C1 segment of cervical spinal cord (tissue), 14 donors: ENCODE measurements at regions not wholly inside any gene's neighbourhood (a gene's known extent, or its start where the extent isn't known, plus 50 kb on each side); places are given as distances from the start of the nearest gene placed in this dataset.
A peak's percentile ranks its signal among the peaks of the same experiment; 100 is the strongest.

Experiments used
- DNase-seq, 14 donors: peaks; one replicate each; lab custom pipeline; 2025; lab: John Stamatoyannopoulos, UW

DNA sequence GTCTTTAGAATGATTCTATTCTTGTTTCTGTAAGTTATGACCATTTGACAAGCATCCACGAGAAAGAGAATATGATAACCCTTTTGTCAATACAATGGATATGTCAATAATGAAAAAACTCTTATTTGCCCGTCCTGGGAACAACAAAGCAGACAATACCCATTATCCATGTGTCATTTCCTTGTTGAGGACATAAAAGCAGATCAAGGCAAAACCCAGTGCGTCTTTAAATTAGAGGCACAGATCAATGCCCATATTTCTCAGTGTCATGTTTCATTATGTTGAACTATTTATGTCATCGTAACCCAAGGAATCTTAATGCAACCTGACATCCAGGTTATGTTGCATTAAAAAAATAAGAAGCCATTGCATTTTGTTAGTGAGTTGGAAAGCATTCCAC, 365.0 kb upstream of the CELF4 start:
- no peak for DNase-seq

DNA sequence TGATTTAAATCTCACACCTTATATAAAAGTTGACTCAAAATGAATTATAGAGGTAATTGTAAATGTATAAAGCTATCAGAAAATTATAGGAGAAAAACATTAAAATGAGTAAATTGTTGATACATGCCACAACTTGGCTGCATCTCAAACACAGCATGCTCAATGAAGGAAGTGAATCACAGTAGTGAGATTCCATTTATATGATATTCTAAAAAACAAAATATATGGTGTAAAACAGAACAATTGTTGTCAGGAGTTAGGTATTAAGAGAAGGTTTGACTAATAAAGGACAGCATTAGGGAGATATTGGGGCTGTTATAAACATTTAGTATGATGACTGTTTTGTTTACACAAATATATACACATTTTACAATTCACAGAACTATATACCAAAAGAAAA, 356.6 kb upstream of the CELF4 start:
- DNase-seq, result no peak

DNA sequence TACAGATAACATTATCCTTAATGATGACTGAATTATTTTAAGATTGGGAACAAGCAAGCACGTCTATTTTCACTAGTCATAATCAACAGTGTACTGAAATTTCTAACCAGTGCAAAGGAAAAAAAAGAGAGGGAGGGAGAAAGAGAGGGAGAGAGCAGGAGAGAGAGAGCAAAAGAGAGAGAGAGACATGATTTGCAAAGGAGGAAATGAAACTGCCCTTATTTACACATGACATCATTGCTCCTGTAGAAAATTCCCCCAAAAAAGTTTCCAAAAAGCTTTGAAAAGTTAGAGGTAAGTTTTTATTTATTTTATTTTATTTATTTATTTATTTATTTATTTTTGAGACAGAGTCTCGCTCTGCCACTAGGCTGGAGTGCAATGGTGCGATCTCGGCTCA, 355.3 kb upstream of the CELF4 start:
- no peak for DNase-seq

DNA sequence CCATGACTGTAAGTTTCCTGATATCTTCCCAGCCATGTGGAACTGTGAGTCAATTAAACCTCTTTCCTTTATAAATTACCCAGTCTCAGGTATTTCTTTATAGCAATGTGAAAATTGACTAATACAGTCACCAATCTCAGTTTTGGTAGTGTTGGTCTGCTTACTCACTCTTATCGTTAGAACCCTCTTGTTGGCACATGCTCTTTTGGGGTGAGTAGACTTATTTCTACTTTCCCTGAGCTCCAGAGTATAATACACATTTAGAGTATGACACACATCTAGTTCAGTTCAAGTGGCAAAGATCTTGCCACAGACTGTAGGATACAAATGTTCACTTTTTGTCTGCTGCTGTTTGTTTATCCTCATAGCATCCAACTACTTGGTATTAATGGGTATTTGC, 347.5 kb upstream of the CELF4 start:
- no peak for DNase-seq

DNA sequence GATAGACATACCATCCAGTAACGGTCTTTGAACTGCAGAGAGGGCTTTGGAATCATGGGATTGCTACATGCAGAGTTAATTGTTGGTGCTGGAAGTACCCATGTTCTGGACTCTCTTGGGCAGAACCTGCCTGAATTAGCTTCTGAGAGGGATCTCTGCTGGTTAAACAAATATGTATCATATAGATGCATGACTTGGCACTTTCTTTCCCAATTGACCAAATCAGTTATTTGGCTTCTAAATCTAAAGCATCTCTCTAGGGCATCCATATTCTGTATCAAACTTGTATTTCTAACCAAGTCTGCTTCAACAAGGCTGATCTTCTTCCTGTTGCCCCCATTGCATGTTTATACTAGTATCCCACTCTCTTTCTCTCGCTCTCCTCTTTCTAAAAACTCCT, 336.7 kb upstream of the CELF4 start:
- DNase-seq, result no peak

DNA sequence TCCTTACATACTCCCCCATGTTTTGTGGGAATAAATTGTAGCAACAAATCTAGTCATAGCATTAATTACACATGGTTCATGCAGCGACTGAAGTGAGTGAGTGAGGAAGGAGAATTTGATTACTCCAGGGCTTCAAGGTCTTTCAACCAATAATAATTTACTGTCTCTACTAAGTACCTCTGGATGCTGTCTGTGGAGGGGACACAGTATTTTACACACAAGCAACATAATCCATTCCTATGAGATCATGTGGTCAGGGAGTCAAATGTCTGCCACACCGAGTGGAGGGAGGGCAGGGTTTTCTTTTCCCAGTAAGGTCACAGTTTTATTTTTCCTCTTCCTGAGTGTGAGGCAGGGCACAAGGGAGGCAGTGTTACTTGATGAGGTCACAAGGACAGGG, 334.7 kb upstream of the CELF4 start:
- DNase-seq, result no peak

DNA sequence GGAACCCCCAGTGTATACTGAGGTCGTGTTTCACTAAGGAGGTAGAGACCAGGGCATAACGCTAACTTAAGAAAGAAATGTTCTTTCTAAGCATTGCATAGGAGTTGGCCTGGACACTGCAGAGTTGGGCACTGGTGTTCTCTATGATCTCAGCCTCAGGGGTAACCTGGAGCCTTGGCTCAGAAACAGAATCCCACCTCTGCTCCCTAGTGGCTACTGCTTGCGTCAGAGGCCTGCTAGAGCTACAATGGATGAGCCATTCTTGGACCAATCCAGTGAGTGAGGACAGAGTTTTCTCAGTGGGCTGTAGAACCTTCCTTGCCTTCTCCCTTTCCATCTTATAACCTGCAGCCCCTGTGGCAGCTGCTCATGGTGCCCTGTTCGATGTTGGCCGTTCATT, 324.4 kb upstream of the CELF4 start:
- DNase-seq, result no peak

DNA sequence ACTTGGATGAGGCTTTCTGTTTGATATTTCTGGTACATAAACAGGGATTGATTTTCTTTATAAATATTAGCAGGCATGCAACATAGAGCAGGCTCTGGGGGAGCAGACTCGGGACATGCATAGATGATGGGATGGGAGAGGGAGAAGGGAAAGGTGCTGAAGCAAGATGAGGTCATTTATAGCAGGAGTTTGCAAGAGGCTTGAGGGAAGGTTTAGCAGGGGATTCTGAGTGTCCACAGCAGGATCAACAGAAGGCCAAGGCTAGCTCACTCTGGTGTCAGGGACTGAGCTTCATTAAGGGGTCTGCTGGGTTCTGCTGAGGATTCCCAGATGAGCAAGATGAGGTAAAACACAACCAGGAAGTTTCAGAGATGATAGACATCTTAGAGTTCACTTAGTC, 309.1 kb upstream of the CELF4 start:
- no peak for DNase-seq

DNA sequence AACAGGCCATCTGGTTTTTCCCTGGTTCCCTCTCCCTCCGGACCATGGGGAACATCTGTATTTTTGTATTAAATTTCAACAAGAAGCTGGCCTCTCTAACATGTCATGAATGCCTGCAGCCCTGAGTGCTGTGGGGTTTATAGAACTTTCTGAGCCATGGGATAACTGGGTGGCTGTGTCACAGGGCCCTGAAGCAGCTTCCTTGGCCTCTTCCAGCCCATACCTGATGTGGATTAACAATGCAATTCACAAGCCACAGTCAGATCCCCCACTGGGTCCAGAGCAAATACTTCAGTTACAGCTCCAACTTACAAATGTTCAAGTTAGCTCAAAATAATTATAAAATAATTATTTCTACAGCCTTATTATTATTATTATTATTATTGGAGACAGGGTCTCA, 307.8 kb upstream of the CELF4 start:
- DNase-seq, result no peak

DNA sequence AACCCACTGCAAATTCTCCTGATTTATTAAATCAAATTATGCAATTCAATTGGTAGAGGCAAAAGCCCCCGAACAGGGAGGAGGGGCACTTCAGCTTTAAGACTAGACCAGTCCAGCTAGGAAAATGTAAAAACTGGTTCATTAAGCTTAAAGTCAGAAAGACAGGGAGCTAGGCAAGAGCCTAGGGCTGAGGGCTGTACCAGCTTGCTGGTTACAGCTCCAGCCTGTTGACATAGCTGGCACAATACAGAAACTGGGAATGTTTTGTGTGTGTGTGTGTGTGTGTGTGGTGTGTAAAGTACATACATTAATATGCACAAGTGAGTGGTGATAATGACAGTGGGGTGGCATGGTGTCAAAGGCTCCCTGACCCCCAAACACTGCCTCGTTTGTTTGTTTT, 307.0 kb upstream of the CELF4 start:
- DNase-seq, result no peak

DNA sequence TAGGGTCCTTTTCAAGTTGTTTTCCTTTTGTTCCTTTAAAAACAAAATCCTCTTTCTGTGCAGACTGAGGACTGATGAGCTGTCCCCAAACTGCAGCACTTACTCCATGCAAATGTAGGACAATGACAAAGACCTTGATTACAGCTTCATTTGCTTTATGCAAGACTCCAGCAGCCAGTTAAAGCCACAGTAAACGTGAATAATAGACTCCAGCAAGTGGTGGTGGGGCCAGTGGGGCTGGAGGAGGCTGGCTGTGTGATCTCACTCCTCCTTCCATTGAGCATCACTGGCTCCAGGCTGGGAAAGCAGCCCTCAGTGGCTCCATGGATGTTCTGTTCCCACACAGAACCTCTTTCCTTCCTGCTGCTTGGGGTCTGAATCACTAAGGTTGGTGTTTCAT, 306.0 kb upstream of the CELF4 start:
- DNase-seq, result no peak

DNA sequence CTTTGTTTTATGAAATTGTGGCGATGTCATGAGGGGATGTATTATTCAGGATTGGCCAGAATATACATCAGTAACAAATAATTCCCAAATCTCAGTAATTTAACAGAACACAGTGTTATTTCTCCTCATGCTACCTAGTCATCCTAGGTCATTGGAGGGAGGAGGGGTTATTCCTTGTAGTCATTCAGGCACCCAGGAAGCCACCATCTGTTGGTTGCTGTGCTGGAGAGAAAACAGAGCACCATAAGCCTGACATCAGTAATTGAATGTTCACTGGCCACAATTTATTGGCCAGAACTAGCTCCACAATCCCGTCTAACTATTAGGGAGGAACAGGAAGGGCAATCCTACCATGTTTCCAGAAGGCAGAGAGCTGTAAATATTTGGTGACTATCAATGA, 303.5 kb upstream of the CELF4 start:
- peak in 1 of 14 donors; percentile 80 for DNase-seq

DNA sequence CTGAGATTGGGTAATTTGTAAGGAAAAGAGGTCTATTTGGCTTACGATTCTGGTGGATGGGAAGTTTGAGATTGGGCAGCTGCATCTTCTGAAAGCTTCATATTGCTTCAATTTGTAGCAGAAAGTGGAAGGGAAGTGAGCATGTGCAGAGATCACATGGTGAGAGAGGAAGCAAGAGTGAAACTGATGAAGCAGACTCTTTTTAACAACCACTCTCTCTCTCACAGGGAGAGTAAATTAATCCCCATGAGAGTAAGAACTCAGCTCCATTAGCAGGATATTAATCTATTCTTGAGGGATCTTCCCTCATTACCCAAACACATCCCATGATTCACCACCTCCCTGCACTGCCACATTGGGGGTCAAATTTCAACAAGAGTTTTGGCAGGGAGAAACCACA, 298.5 kb upstream of the CELF4 start:
- DNase-seq, result no peak

DNA sequence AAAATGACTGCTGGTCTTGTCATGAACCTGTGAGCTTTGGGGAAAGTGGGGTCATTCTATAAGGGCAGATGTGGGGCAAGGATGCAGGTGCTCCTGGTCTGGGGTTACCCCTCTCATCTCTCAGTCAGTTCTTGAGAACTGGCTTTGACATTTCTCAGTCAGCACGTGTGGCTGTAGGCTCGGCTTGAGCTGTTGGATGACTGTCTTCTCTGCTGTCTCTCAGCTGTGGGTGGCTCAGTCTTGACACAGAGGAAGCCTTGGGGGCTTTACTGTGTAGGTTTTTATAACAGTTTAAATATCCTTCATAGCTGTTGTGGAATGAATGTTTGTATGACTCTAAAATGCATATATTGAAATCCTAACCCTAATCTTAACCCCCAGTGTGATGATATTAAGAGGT, 296.4 kb upstream of the CELF4 start:
- DNase-seq, result no peak

DNA sequence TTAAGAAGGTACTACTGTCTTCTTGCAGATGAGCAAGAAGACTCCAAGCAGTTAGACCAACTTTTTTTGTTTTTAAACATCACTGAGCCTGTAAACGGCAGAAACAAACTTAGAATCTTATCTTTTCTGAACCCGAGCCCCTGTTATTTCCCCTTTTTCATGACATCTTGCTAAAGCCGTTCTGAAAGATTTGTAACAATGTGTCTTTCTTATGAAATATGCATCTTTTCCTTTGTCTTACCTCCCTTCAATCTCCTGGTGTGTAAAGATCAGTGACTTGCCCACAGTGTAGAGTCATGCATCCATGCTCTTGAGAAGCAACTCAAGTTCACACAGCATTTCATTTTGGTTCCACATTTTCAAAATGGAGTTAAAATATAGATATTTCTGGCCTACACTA, 288.8 kb upstream of the CELF4 start:
- no peak for DNase-seq

DNA sequence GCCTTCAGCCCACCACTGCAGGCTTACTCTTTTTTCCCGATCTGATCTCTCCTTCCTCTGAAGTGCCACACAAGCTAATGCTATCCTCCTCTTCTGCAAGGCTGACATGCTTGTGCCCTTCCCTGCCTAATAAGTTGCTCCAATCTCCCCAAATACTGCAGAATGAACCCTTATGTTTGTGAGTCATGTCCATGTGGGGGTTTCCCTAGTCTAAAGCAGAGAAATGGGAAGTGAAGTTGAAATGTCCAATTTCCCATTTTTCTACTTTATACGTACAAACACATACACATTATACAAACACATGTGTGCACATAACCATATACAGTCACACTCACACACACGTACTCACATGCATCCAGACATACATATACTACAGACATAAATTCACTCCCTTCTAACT, 288.1 kb upstream of the CELF4 start:
- DNase-seq, result no peak

DNA sequence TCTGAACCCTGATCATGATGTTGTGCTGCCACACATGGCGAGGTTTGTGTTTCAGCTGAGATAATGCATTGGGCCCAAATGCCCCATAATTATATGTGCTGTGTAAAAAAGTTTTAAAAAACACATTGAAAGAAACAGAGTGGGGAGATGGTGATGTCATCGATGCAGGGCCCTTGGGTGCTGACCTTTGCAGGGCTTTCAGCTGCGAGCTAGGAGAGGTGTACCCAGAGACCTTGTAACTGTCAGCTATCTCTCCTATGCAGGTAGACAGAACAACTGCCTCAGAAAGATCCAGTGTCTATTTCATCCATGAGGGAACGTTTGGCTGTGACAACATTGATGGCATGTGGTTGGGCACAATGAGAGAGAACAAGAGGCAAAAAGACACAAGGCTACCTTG, 286.9 kb upstream of the CELF4 start:
- DNase-seq, result no peak

DNA sequence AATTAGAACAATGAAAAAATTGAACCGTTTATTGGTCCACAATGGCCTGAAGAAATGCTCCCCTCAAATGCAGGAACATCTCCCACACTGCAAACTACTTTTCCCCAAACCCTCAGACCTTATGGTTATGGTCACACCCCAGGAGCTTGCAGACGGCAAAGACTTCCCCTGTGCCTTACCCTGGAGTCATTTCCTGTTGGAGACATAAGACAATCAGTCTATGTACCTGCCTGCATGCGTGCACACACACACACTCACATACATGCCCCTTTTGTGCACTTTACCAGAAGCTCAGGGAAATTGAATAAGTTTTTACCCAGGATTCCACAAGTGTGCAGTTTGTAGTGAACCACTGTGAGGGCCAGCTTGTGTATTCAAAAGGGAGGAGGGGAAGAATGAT, 281.9 kb upstream of the CELF4 start:
- DNase-seq, result no peak

DNA sequence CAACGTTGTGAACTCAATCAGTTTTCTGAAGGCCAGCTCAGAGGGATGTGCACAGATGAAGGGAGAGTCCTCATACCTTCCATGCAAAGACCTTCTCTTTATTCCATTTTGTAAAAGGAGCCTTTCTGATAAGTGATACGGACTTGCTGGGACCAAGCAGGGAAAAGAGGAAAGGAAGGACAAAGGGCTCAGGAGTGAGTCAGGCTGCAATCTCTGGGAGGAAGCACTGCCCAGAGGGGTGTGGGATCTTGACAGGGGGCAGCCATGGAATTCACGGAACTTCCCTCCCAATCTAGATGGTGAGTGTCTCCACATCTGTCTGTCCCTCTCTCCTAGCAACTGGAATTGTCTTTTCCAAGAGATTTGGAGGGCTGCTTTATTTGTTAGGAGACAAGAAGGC, 281.4 kb upstream of the CELF4 start:
- DNase-seq, result no peak

DNA sequence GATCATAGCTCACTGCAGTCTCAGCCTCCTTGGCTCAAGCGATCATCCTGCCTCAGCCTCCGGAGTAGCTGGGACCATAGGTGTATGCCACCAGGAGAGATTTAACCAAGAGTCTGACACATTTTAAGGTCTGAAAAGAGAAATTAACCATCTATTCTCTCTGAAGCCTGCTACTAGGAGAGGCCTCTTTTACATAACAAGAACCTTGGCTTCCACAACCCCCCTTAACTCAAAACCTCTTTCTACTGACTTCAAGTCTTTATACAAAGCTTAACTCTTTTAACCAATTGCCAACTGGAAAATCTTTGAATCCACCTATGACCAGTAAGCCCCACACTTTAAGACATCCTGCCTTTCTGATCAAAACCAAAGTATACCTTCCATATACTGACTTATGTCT, 279.9 kb upstream of the CELF4 start:
- no peak for DNase-seq

DNA sequence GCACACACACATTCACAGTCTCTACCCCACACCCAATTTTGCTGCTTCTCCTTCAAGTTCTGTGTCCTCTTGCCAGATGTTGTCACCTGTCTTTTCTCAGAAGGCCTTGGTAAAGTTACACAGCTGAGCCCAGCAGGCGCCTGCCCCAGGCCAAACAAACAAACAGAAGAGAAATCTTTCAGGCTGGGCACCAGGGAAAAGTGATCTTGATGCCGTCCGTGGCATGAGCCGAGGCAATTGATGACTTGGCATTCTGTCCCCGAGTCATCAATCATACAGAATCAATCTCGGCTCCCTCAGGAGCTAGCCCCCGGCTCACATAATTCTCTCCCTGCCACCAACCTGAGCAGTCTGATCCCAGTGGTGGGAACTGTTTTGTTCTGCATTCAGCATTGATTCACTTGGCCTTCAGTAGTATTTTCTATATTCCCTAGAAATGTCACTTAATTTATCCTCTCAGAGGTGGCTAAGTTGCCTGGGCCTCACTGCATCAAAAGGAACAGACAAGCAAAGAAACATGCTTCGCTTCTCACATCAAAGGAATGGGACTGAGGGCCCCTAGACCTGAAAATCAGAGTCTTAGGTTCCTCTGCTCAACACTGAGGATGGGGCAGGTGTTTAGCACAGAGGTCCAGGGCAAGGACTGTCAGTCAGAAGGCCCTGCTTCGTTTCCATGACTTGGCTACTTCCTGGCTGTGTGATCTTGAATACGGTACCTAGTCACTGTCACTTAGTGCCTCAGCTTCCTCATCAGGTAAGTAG, 278.8 kb upstream of the CELF4 start:
- DNase-seq, result no peak

DNA sequence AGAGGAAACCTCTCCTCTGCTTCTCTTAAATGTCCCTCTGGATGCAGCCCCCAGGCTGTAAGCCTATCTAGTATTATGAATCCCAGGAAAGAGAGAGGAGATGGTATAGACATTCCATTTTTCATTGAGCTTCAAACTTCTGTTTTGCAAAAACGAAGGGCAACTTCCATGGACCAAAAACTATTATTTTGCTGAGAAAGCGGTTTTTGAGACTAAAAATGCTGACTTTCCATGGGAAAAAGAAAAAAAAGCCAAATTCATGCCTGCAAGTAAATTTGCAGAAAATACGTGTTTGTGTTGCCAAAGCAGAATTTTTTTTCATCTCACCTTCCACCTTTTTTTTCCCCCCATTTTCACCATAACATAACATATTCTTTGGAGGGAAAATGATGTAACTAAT, 272.5 kb upstream of the CELF4 start:
- no peak for DNase-seq

DNA sequence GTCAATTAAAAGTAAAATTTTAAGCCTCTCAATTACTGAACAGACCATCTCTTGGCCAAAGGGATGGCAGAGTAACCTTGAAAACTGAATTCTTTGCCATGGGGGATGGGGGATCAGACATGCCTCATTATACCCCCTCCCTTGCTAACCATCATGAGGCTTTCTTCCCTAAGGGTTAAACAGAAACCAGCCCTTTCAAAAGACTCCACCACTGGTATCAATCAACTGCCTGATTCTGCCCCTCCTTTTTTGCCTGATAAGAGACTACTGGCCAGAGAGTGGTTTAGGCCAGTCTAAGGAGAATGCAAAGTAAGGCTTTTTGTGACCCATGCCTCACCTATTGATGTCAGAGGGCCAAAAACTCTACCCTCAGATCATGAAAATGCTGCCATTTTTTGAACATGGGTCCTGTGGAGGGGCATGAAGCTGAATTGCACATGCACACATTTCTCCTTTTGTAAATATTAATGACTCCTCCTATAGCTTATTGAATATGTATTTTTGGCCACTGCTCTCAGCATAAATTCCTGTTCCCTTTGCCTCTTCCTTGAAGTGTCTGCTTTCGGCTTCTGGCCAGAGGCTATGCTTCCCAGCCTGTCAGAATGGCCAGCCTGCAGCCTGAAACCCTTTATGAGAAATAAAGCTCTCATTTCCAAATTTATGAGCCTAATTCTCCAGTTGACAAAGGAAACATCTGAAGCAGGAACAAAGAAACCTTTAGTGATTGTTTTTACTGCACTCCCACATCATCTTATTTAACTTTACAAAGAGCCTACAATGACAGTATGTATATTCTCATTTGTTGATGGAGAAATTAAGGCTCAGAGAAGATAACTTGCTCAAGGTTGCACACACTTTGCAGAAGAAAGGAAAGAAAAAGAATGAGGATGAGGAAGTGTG, 270.7 kb upstream of the CELF4 start:
- no peak for DNase-seq
